ENCODE measurements at regions not wholly inside any gene's neighbourhood (a gene's known extent, or its start where the extent isn't known, plus 50 kb on each side); places are given as distances from the start of the nearest gene placed in this dataset.
"Not testable (repeated sequence)": the region's sequence is repeated elsewhere in the genome, so short reads cannot be mapped to it uniquely, and the experiment has no call there.

DNA sequence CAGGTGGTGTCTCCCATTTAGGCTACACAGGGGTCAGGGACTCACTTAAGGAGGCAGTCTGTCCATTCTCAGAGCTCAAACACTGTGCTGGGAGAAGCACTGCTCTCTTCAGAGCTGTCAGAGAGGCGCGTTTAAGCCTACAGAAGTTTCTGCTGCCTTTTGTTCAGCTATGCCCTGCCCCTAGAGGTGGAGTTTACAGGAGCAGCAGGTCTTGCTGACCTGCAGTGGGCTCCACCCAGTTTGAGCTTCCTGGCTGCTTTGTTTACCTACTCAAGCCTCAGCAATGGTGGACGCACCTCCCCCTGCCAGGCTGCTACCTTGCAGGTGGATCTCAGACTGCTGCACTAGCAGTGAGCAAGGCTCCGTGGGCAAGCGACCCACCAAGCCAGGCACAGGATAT, 260.1 kb downstream of the MEF2C start:
- H3K4me3 ChIP-seq (ENCODE audit: low read depth, low read length), result not testable (repeated sequence)

DNA sequence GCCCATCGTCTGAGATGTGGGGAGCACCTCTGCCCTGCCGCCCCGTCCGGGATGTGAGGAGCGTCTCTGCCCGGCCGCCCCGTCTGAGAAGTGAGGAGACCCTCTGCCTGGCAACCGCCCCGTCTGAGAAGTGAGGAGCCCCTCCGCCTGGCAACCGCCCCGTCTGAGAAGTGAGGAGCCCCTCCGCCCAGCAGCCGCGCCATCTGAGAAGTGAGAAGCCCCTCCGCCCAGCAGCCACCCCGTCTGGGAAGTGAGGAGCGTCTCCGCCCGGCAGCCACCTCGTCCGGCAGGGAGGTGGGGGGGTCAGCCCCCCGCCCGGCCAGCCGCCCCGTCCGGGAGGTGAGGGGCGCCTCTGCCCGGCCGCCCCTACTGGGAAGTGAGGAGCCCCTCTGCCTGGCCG, 267.2 kb downstream of the MEF2C start:
- H3K4me3 ChIP-seq (ENCODE audit: low read depth, low read length), result not testable (repeated sequence)

DNA sequence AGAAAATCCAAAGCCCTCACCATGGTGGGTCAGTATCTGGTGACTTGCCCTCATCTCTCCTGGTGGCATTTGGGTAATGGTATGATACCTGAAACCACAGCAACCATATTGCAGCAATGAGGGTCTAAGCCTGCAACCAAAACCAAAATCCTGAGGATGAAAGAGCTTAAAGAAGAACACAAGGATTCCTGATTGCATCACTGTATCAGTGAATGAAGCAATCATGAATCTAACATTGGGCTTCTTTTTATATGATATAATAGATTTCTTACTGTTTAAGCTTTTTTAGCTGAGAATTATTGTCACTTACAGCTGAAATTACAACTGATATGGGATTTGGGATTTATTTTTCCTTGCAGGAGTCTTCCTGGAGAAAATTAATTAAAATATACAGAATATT, 269.9 kb downstream of the MEF2C start:
- no peak overlapping the region for H3K4me3 ChIP-seq (ENCODE audit: low read depth, low read length)

DNA sequence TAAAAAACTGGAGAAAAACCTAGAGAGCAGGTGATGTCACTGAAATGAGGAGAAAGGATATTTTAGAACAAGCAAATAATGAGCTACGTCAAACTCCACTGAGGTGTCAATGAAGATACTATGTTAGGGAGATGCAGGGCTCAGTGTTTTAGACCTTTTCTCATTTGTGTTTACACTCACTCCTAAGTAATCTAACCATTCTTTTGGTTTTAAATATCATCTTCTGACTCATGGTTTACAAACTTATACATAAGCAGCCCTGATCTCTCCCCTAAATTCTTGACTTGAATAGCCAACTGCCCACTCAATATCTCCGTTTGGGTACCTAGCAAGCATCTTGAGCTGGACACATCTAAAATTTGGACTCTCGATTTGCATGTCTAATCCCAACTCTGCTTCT, 272.4 kb downstream of the MEF2C start:
- no peak overlapping the region for H3K4me3 ChIP-seq (ENCODE audit: low read depth, low read length)

DNA sequence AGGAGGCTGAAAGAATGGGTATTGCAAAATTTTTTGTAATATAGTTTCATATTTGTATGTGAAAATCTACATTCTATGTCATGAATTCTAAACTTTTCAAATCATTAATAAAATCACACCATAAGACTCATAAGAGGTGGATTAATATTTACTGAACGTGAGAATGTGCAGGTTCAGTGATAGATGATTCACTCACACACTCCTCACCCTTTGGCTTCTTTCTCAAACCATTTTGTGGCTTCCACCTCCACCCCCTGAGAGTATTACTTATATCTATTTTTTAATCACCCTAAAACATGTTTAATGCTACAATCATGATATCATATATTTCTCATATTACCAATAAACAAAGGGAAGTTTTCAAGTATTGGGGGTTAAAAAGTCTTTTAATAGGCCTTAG, 275.5 kb downstream of the MEF2C start:
- H3K4me3 ChIP-seq (ENCODE audit: low read depth, low read length), result no peak overlapping the region

DNA sequence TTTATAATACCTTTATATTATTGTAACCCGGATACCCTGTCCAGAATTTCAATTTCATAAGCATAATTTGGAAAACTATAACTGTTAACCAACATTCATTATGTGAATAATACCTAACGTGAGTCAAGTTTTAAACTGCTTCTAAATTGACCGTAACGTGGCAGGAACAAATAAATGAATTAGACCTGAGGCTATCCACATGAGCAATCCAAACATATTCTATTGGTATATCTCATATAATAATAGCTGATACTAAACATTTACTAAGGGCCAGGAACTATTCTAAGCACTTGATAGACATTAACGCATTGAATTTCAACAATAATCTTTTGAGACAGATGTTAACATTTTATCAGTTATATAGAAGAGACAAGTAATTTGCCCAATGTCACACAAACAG, 276.4 kb downstream of the MEF2C start:
- no peak overlapping the region for H3K4me3 ChIP-seq (ENCODE audit: low read depth, low read length)

DNA sequence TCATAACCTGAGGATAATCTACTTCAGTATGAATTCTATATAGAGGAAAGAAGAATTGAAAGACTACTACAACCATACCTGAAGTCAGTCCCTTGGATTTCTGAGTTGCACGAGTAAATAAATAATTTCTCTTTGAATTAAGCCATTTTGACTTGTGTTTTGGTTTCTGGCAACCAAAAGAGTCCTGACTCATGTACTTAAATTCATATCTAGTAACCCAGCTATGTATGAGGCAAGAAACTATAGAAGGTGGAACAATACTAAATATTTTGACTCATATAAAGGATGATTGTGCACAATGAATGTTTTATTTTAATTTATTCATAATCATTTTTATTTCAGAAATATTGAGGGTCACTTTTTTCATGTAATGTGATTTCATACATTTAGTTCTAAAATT, 276.8 kb downstream of the MEF2C start:
- H3K4me3 ChIP-seq (ENCODE audit: low read depth, low read length), result no peak overlapping the region

DNA sequence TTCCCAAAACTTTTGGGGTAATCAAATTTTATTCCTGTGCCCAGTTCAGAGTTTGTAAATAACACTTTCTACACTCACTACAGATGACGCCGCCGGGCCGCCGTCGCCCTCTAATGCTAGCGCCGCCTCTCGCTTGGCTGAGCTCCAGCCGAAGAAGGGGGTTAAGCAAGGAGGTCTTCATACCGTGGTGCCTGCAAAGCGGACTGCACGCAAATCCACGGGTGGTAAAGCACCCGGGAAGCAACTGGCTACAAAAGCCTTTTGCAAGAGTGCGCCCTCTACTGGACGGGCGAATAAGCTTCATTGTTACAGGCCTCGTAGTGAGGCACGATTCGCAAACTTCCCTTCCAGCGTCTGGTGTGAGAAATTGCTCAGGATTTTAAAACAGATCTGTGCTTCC, 280.4 kb downstream of the MEF2C start:
- no peak overlapping the region for H3K4me3 ChIP-seq (ENCODE audit: low read depth, low read length)

DNA sequence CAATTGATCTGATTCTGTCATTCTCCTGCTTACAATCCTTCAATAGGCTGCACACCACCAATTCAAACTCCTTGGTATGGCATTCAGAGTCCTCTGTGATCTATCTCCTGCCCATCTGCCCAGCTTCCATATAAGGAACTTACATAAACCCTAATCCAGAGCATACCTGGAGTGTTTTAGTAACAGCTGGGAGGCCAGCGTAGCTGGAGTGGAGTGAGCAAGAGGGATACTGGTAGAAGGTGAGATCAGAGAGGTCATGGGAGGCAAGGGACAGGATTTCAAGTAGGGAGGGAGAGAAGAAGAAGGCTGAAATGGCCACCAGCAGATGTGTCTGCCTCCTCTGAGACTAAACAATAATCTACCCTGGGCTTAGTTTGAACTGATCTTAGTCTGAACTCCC, 288.5 kb downstream of the MEF2C start:
- no peak overlapping the region for H3K4me3 ChIP-seq (ENCODE audit: low read depth, low read length)

DNA sequence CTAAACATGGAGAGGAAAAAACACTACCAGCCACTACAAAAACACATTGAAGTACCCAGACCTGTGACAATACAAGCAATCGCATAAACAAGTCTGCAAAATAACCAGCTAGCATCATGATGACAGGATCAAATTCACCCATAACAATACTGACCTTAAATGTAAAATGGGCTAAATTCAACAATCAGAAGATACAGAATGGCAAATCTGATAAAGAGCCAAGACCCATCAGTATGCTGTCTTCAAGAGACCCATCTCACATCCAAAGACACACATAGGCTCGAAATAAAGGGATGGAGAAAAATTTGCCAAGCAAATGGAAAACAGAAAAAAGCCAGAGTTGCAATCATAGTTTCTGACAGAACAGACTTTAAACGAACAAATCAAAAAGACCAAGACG, 294.4 kb downstream of the MEF2C start:
- no peak overlapping the region for H3K4me3 ChIP-seq (ENCODE audit: low read depth, low read length)

DNA sequence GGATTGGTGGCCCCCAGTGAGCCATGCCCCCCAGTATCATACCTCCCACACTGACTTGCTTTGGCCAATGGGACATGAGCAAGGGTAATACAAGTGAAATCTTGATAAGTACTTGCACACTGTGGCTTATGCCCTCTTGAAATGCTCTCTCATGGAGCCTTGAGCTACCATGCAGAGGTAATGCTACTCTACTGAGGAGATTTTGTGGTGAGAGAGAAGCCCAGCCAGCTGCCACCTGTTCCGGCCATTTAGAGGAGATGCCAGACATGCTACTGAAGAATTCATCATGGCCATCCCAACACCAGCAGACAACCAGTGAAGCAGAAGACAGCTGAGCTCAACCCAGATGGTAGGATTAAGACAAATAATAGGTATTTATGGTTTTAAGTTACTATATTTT, 299.5 kb downstream of the MEF2C start:
- H3K4me3 ChIP-seq (ENCODE audit: low read depth, low read length), result no peak overlapping the region

DNA sequence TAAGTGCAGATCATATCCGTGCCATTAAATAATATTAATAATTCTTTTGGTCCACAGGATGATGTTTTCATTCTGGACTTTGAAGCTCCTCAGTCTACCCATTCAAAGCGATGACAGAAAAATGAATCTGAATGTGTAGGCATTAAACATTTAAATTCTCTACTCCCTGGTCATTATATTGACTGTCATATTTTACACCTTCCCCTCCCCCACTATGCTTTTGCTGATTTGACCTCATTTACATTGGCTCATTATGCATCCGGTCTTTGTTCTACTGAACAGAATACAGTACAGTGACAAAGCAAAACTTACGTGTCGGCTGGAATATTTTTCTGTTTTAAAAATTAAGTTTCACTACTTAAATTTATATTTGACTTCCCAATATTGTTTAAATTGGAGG, 289.7 kb upstream of the TMEM161B start:
- H3K4me3 ChIP-seq (ENCODE audit: low read depth, low read length), result no peak overlapping the region

DNA sequence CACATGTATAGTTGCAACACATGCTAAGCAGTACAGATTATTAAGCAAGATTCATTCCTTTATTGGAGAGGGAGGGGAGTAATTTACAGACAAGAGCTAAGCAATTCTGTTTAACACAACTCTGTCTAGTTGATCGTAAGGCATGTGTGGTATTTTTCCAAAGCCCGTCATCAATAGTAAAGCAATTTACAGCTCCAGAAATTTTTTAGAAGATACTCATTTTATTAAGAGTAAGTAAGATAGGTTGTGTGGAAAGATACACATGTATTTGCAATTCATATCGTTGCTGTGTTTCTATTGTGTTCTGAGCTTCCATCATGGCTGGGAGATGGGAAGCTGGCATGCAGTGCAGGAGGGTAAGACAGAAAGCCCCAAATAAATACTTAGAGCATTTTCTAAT, 289.2 kb upstream of the TMEM161B start:
- H3K4me3 ChIP-seq (ENCODE audit: low read depth, low read length), result no peak overlapping the region

DNA sequence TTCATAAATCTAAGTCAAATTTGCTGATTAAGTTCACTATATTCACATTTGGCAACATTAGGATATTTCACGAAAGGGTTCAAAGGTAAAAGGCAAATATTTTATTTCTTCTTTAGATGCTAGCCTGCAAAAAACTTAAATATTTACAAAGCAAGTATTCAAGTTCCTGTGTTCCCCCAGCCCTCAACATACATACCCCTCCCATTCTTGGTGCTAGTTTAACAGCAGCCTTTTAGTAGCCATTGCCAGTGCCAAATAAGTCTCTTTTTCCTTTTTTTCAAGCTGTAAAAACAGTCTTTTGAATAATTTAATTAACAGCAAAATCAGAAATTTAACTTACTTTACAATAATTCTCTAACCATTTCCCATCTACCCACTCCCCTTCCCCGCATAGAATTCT, 288.5 kb upstream of the TMEM161B start:
- H3K4me3 ChIP-seq (ENCODE audit: low read depth, low read length), result no peak overlapping the region

DNA sequence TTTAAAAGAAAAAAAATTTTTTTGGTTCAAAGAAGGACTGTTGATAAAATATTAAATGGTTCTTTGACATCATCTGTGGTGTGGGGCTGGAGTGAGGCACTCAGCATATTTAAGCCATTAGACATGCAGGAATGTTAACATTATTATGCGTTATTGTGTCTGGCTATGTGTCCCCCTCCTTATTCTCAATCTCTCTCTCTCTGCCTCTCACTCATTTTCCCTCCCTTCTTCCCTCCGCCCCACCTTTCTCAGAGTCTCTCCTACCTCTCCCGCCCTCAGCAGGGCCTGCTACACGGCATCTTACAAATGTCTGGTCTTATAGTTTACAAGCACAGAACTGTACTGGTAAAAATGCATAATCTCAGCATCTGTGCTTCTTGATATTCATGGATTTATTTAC, 287.8 kb upstream of the TMEM161B start:
- no peak overlapping the region for H3K4me3 ChIP-seq (ENCODE audit: low read depth, low read length)

DNA sequence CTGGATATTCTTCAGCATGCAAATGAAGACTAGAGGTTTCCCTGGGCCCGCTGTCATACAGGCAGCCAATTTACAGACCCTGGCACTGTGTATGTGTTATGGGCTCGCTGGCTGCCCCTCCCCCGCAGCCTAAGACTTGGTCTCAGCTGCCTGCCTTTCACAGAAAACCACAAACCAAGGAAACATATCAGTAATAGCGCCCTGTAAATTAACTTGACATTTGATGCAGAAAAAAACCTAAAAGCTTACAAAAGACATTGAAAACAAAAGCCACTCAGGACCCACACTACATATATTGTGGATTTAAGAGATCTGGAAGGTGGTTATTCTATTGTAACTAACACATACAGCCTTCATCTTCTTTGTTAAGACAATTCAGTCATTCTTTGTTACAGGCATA, 287.0 kb upstream of the TMEM161B start:
- no peak overlapping the region for H3K4me3 ChIP-seq (ENCODE audit: low read depth, low read length)

DNA sequence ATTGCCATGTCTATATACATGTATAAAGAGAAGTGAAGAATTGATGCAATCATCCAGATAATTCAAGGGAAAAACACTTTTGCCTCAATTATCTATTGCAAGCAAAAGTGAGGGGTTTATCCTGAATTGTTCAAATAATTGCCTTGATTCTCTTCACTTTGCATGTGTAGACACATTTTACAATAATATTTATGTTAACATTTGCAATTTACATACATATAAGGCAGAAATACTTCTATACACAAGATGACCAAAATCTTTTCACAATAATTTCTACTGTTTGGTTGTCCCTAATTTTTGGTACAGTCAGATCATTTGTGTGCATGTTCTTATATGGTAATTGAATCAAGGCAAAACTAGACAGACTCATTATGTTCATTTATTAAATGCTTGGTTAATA, 285.3 kb upstream of the TMEM161B start:
- H3K4me3 ChIP-seq (ENCODE audit: low read depth, low read length), result no peak overlapping the region

DNA sequence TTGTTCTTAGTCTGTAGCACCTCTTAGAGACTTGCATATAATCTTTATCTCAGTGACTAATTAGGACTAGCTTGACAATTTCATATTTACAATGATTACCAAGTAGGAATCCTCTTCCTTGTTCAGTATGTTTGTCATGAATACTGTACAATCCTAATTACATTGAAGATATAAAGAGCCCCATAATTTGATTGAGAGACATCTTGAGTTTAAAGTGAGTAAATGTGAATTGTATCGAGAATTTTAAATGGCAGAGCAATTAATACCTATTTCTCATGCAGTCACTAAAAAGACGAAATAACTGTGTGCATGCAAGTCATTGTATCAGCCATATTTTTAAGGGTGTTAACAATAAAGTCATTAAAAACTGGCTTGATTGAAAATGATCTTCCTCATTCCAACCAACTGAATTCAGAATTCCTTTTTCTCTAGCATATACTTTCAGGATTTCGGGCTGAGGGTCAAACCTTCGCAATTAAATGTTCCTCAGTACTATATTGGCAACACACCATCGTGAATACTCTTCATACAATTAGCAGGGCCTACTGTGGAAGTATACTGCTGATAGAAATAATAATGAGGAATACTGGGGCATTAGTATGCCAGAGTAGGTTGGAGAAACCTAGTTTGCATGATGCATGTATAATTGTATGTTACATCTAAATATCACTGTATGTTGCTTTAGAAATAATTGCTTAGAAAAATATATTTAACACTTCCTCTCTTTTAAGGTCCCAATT, 284.7 kb upstream of the TMEM161B start:
- no peak overlapping the region for H3K4me3 ChIP-seq (ENCODE audit: low read depth, low read length)

DNA sequence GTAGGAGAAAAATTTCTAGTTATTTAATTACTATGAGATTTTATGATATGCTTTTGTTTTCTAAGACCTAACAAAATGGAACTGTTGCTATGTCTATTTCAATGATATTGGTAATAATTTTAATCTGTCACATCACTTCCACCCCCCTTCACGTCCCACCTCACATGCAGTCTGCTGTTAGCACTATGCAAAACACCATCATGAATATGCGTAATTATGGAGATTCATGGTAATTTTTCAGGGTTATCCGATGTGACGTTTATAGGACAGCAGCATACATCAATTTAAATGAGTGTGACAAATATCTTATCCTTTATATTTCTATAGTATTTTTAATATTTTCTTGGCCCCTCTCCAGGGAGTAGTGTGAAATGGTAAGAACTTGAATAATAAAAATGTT, 283.8 kb upstream of the TMEM161B start:
- H3K4me3 ChIP-seq (ENCODE audit: low read depth, low read length), result no peak overlapping the region

DNA sequence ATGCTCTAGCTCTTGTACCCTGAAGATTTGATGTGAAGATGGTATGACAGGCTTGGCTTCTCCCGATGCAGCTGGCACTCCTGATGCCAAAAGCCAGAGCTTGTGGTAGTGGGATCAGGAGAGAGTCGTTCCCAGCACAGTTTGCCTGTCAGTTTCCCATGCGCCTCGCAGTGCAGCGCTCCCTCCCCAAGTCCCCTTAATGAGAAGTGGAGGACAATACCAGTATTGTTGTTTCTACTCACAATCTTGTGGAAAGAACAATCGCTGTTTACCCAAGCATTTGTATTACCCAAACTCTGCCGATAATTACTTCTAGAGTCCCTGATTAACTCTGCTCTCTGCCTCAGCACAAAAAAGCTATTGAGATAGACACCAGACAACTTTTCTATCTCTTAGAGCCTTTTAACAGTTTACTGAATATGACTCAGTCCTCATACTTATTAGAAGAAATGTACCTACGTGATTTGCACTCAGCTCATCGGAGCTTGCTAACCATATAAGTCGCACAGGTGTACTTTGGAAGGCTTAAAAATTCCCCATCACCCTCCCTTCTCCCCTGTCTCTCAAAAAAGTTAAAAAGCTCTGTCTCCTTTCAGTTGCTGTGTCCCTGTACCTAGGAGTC, 283.2 kb upstream of the TMEM161B start:
- H3K4me3 ChIP-seq (ENCODE audit: low read depth, low read length), result no peak overlapping the region

DNA sequence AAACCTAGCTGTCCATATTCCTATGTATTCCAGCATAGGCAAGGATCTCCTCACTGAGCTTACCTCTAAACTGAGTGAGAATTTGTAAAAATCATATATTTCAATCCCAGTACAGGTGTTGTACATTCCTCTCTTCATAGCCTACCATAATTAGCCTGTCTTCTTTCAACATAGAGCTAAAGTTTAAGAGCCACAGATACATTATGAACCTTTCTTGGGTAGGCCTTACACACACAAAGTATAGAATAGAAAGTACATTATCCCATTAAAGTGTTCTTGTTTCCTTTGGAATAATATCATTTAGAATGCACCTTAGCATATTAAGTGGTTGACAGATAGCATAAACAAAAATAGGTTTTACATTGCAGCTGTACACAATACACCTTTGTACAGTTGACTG, 282.1 kb upstream of the TMEM161B start:
- no peak overlapping the region for H3K4me3 ChIP-seq (ENCODE audit: low read depth, low read length)

DNA sequence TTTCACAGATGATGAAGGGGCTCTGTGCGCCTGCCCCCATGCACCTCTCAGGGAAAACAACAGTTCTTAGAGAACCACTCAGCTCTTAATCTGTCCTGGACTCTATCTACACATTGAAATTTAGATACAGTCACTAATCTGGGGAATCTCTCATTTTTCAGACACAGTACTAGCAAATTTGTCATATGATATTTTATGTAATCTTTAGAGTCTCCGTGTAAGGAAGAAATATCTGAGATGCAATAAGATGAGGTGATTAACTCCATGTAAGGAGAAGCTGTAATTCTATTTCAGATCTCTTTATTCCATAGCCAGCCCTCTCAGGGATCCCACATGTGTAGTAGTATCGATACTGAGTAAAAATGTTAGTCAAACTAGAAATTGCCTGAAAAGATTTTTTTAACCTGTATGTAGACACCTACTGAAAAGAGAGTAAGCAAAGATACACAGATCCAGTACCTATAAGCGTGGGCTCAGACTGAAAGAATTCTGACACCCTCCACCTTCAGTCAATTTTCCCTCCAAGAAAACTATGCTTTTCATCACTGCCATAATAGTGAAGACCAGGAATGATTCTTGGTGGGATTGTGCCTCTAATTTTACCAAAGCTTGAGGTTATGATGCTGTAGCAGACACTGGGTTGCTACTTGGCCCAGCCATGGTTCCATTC, 279.6 kb upstream of the TMEM161B start:
- H3K4me3 ChIP-seq (ENCODE audit: low read depth, low read length), result no peak overlapping the region
